ENCODE measurements at regions not wholly inside any gene's neighbourhood (a gene's known extent, or its start where the extent isn't known, plus 50 kb on each side); places are given as distances from the start of the nearest gene placed in this dataset.

GRCh38 chr22:49312601-49313000, 515.1 kb downstream of the BRD1 start:
- DNase-seq: no peak

- DNase-seq: no peak
Measured at GRCh38 chr22:49310354-49310753, 517.3 kb downstream of the BRD1 start.

GRCh38 chr22:49308300-49308699, 519.4 kb downstream of the BRD1 start:
- no peak for DNase-seq

- no peak for DNase-seq
Measured at GRCh38 chr22:49307870-49308269, 519.8 kb downstream of the BRD1 start.

DNA sequence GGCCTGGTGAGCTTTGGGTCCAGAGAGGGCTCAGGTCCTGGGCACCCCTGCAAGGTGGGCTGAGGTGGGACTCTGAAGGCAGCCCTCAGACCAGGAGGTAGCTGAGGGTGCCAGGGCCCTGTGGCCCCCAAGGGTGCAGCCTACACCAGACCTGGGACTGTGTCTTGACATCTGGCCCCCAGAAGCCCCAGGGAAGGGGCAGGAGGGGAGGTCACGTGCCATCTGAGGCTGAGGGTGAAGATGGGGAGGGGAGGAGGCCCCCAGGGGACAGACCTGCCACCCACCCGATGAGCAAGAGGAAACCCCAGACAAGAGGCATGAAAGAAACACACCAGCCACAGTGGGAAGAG, 520.2 kb downstream of the BRD1 start:
- no peak for DNase-seq

- no peak for DNase-seq
Measured at GRCh38 chr22:49306632-49307480, 520.8 kb downstream of the BRD1 start.

GRCh38 chr22:49305966-49306631, 521.6 kb downstream of the BRD1 start:
- DNase-seq: no peak

DNA sequence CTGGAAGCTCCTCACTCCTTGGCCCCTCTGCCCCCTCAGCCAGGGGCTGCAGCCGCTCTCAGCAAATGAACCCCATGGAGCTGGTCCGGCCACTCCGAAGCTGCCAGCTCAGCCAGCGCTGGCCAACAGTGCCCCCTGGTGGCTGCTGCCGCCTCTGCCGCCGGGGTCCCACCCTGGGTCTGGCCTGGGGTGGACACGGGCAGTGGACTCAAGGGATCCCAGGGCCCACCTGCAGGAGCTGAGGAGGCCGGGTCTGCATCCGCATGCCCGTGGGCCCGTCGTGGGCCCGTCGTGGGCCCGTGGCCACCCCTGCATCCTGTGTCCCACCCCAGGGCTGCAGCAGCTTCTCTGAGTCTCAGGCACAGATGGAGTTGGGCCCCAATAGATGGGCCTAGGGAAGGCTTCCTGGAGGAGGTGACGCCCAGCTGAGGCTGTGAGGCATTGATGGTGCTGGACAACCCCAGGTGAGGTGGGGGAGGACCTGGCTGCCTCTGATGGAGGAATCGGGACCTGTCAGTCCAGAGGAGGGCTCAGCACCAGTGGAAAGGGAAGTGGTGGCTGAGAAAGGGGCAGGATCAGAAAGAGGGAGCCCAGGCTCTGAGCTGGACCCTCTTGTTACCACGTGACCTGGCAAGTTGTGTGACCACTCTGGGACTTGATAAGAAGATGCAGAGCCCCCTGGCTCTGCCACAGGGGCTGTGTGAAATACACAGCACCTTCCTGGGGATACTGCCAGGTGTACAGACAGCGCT, 522.3 kb downstream of the BRD1 start:
- DNase-seq: peak in 48 of 51 donors; percentile 18 to 88 (median 60)

DNA sequence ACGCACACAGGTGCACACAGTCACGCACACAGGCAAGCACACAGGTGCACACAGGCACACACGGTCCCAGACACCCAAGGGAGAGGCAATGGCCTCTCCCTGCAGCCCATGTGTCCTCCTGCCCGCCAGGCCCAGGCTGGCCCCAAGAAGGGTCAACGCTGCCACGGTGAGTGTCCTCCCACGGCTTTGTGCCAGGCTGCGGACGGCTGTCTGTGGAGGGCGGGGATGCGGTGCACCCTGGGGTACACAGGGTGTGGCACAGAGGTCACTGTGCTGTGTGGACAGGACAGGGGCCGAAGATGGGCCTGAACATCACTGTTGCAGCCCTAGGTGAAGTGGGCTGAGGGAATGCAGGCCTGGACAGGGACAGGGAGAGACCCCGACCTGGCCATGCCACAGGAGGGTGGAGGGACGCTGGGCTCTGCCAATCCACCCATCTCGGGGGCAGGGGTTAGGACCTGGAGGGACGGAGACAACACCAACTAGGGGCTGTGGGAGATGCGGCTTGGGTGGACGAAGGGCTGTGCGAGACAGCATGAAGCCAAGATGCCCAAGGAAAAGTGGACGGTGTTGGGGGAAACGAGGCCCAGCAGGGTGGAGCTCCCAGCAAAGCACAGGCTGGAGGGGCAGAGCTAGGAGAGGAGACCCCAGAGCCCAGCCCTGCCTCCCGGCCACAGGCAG, 523.8 kb downstream of the BRD1 start:
- no peak for DNase-seq

DNA sequence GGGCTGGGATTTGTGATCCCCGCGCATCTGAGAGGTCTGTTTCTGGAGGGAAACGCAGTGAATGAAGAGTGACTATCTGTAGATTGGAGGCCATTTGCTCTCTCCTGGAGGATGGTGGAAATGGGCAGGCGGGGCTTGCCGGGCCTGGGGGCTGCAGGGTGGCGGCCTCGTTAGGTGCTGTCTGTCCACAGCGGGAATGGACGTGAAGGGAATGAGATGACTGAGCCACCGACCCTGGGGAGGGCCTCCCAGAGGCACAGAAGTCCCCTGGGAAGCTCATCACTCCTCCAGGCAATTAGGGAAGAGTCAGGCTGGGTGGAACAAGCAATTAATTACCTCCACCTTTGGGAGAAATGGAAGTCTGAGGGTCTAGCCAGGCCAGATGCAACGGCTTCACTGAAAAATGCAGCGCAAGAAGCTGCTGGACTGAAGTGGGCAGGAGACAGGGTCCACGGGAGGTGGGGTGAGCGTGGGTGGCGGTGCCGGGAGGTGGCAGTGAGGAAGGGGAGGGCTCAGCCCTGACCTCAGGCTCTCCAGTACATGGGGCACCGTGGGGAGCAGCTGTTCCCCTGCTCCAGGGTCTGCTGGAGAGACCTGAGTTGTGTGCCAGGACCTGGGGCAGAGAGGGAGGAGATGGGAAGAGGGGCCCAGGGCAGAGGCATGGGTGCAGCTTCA, 524.5 kb downstream of the BRD1 start:
- no peak for DNase-seq

DNA sequence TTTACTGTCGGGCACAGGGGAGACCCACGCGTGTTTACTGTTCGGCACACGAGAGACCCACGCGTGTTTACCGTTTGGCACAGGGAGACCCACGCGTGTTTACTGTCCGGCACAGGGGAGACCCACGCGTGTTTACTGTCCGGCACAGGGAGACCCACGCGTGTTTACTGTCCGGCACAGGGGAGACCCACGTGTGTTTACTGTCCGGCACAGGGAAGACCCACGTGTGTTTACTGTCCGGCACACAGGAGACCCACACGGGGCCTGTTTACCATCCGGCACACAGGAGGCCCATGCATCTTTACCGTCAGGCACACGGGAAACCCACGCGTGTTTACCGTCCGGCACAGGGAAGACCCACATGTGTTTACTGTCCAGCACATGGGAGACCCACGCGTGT, 525.1 kb downstream of the BRD1 start:
- DNase-seq: no peak

DNA sequence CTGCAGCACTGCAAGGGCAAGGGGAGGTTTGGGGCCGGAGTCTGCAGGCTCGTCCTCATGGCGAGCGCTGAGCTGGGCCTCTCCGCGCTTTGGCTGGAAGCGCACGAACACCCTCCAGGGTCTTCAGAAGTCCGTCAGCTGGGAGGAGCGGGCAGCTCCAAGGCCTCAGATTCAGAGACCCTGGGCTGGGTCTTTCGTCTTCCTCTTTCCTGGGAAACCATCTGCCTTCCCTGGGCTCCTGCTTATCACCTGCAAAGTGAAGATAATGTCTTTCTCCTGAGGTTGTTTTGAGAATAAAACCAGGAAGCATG, 525.6 kb downstream of the BRD1 start:
- DNase-seq: no peak

- no peak for DNase-seq
Measured at GRCh38 chr22:49301398-49302149, 526.1 kb downstream of the BRD1 start.

- no peak for DNase-seq
Measured at GRCh38 chr22:49300951-49301397, 526.7 kb downstream of the BRD1 start.

- no peak for DNase-seq
Measured at GRCh38 chr22:49300241-49300640, 527.4 kb downstream of the BRD1 start.

DNA sequence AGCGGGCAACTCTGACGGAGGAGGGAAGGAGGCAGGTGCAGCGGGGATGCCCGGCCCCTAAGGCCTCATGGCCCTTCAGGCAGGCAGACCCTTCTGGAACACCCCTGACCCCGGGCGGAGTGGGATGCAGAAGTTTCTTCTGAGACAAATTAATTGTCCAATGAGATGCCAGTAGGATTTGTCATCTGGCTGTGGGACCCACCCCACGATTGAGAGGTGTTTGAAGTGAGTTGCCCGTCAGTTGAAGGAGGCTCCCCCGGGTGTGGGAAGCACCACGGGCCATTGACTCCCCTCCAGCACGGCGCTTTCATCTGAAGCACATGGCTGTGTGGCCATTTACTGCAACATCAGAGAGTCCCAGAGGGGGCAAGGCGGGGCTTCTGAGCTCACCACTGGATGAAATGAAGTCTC, 527.8 kb downstream of the BRD1 start:
- DNase-seq: no peak

GRCh38 chr22:49298834-49299750, 528.6 kb downstream of the BRD1 start:
- DNase-seq: no peak

GRCh38 chr22:49297871-49298721, 529.6 kb downstream of the BRD1 start:
- DNase-seq: no peak

Measured in hypothalamus (tissue), 51 donors.